HG03196 (cell line): ENCODE measurements at regions not wholly inside any gene's neighbourhood (a gene's known extent, or its start where the extent isn't known, plus 50 kb on each side); places are given as distances from the start of the nearest gene placed in this dataset.
"Not testable (repeated sequence)": the region's sequence is repeated elsewhere in the genome, so short reads cannot be mapped to it uniquely, and the experiment has no call there.

Source experiments
- ATAC-seq: cut with Tn5 transposase; IDR thresholded peaks from one replicate; pipeline ENCODE4 v1.9.1; 2021; ENCODE audit not compliant: unreplicated experiment

DNA sequence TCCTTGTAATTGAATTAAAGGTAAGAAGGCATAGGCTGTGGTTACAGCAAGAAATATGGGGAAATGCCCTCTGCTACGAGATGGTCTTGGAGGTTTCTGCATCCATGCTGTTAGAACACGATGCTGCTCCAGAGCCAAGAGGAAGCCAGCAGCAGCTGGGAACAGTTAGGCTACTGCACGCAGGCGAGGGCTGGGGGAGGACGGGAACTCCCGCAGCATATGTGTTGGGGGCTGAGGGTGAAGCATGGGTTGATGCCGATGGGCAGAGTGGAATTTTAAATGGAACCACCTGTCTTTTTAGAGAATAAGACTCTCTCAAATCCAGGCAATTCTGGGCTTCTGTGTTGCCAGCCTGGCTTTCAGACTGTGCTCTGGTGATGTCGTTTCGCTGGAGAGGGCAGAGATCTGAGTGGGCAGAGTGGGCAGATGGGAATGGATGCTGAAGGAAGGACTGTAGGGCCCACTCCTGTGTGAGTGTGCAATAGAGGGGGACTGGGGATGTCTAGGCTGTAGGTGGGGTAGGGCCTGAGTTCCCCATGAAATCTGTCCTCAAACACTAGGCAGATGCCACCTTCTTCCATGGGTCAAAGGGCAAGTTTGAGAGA is 417.0 kb upstream of the TPM1 start:
- ATAC-seq, result peak; percentile 9

DNA sequence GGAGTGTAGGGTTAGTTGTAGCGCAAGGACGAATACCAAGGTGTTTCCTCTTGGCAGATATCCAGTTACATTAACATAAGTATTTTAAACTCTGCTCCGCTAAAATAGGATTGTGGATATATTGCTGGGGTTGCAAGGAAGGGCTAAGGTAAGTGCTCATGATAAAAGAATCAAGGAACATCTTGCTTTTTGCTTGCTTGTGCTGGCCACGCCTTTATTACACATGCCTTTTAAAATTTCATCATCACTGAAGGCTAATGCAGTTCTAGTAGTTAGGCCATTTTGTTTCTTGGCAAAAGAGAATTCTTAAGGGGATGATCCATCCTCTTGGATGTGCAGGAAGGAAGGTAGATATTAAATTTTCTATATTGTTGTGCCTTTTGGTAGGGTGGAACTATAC is 415.6 kb upstream of the TPM1 start:
- ATAC-seq, result no peak

DNA sequence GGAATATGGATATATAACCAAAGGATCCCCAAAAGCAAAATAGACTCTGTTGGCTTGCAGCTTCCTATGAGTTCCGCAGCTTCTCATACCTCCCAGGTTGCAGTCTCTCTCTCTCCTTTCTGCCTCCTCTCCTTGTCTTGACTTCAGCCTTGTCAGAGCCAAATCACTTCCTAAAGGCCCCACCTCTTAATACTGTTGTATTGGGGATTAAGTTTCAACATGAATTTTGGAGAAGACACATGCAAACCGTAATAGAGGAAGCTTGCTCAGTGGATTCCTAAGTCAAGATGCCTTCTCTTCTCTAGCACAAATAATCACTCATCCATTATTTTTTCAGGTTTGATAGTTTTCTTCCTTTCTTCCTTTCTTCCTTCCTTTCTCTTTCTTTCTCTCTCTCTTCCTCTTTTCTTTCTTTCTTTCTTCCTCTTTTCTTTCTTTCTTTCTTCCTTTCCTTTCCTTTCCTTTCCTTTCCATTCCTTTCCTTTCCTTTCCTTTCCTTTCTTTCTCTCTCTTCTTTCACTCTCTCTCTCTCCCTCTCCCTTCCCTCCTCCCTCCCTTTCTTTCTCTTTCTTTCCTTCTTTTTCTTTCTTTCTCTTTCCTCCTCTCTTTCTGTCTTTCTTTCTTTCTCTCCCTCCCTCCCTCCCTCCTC is 411.3 kb upstream of the TPM1 start:
- no peak for ATAC-seq

DNA sequence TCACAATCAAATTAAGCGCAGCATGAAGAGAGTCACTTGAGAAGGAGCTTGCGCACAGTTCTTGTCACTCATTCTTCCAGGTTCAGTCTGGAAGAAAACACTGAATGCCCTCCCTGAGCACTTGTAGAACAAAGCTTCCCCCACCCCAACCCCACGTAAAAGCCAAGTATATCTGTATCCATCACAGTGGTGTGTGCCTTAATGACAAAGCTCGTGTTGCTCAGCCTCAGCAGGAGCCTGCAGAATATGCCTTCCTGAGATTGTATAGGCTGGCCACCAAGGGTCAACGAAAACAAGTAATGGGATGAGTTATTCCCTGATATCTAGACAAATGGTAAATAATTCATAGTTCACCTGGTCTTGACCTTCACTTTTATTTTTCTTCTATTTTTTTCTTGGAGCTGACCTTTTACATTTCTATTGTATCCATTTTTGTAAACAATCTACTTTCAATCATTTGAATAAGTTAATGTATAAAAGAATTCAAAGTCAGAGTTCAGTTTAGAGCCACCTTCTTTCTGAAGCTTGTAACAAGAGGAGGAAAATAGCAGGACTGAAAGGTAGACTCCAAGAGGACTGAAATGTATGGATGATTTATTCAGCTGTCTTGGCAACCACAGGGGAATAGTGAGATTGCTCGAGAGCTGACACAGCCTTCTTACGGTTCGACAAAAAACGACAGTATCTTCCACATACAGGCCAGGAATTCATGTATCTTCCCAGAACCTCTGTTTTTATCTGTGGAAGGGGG is 405.5 kb upstream of the TPM1 start:
- no peak for ATAC-seq

DNA sequence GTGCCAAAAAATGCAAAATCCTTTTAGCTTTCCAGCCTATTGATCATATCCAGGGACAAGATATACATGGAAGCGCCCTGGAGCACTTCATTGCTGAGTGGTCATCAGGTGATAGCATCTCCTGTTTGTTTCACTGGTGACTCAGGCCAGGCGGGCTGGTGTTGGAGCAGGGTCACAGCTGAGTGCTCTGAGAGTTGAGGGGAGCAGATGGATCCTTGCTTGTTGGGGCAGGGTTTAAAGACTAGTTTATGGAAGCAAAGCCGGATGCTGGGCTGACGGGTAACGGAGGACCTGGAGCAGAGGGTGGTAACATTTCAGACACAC is 405.0 kb upstream of the TPM1 start:
- no peak for ATAC-seq

DNA sequence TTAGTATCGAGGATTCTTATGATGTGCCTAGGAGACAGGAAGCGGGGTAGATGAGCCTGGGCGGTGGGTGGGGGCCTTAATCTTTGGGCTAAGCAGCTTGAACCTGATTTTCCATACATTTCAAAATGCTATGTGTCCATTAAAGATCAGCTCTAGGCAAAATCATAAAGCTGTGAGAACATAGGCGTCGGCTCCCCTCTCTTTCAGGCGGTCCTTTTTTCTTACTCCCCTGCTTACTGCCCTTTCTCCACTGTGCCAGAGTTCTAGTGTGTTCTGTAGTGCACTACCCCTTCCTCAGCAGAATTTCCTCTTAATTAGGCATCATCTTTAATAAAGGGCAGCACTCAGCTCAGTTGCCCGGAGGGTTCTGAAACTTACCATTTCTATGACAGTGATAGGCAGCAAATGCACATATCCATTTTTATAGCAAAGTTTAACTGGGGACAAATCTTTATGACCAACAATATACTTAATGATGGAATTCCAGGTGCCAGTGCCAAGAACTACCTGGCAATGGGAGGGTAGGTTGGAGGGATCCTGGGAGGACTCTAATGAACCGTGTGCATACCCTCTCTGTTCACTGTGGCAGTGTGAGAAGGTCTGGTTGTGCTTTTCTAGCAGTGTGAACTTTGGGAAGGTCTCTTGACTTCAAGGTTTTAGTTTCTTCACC is 404.5 kb upstream of the TPM1 start:
- ATAC-seq, result no peak

DNA sequence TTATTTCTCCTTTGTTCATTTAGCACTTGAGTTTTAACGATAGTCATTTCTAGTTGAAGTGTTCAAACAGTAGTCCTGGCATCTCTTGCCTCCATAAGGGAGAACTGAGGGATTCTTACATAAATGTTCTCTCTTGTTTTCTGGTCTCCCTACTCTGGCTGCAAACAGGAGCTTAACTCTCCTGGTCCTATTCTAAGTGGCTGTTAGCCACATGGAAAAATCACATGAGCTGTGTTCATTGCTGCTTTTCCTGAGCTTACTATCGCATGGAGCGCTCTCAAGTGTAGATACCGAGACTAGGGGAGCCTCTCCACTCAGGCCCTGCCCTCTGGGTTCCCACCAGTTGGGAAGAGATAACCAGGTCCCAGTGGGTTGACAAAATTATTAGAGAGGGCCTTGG is 403.1 kb upstream of the TPM1 start:
- no peak for ATAC-seq

DNA sequence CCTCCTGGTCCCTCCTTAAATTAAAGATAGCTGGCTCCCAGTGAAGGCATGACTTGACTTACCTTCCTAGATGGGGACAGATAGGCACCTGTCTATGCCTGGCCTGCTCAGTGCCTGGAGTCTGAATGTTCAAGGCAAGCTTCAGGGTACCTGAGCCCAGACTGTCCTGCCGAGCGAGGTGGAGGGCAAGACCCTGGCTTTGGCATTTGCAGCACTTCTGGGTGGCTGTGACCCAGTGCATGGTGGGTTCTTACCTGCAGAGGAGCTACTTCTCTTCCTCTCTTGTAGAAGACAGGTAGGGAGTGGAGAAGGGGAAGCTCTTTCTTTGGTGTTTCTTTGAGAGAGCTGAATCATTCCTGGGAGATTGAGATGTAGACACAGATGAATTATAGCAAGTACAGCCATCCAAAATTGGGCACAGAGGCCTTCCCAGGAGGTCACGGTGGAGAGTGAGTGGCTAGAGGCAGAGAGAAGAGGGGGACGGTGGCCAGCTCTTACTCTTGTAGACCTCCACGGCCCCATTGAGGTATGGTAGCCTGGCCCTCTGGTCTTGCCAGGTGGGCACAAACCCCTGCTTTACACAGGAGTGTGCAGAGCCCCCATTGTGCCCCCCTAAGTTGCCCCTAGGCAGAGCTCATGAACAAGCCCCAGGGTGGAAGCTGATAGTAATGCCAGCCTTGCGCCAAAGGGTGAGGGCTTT is 402.5 kb upstream of the TPM1 start:
- ATAC-seq, result no peak

DNA sequence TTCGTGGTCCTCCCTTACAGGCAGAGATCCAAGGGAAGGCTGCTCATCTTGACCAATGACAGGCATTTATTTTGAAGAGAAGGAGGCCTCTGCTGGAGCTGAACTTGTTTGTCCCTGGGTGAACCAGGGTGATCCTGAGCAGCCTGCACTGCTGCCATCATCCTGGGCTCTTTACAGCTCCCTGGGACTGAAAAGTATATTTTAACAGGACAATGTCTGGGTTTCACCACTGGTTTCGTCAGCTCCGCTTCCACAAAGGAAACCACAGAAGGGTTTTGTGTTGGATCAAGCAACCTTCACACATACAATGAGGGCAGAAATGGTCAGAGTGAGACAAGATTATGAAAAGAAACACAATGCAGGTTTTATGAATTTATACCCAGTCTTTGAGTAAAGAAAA is 400.7 kb upstream of the TPM1 start:
- no peak for ATAC-seq

DNA sequence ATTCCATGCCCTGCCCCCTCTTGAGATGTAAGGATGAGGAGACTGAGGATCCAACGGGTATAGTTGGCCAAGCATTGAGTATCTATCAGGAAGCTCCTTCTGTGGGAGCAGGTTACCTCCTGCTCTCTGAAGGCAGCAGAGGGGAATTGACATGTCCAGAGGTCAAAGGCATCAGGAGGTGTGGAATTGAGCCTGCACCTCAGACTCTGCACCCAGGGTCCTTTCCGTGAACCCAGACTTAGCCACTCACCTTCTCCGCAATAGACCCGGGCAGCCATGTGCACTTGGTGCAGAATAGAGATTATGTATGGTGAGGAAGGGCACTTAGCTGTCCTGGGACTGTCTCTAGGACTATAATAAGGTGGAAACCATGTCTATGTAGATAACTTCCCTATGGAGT is 399.0 kb upstream of the TPM1 start:
- ATAC-seq, result no peak

DNA sequence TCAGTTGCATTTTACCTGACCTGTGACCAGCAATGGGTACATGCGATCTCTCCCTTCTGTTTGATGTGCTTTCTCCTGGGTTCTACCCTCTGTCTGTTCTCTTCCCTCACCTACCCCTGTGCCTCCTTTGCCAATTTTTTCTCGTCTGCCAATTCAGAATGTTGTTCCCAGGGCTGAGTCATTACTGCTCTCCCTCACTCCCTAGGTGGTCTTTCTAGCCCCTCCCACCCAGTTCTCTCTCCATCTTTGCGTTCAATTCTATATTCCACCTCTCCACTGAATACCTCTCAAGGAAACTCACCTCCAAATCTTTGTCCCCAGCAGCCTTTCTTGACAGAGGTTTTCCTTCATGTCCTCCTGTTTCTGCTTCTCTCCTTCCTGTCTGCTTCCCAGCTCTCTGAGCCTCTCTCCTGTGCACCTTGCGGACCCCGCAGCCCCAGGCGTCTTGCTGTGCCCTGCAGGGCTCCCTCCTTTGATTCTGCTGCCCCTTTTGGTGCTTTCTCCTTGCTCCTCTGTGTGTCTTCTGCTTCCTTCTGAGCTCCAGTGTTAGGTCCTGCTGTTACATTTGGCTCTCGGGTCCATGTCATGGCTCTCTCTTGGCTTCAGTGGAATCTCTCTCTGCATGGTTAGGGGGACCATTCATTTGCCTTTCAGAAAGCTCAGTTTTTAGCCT is 398.2 kb upstream of the TPM1 start:
- no peak for ATAC-seq

DNA sequence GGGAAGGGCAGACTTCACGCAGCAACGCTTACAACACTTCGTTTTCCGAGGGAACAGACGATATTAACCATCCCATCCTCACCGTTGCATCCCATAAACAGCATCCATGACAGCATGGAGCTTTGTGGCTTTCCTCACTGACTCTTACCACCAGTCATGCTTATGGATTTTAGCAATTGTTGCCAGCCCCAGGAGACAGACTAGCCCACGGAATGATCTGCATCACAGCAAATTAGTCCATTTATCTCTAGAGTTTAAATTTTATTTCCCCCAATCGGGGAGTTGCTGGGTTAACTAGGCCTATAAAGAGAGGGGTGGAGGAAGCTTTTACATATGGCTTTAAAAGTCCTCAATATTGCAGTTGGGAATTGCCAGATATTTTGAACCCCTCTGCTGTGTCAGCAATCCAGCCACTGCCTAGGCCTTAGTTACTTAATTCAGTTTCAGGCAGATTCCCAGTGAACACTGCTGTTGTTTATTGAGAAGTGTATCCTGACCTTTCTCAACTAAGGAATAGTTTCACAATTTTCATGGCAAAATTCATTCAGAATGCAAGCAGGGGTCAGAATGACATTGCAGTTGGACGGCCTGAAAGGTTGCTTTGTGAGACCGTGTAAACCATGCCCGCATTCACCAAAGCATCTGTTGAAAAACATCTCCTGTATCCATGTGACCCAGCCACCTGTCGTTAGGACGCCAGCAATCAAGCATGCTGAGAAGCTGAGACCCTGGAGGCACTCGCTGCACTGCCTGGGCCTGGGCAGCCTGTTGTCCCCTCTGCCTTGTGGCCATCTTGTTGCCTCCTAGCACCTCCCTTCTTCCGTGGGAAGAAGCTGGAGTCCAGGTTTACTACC is 397.4 kb upstream of the TPM1 start:
- ATAC-seq, result no peak

DNA sequence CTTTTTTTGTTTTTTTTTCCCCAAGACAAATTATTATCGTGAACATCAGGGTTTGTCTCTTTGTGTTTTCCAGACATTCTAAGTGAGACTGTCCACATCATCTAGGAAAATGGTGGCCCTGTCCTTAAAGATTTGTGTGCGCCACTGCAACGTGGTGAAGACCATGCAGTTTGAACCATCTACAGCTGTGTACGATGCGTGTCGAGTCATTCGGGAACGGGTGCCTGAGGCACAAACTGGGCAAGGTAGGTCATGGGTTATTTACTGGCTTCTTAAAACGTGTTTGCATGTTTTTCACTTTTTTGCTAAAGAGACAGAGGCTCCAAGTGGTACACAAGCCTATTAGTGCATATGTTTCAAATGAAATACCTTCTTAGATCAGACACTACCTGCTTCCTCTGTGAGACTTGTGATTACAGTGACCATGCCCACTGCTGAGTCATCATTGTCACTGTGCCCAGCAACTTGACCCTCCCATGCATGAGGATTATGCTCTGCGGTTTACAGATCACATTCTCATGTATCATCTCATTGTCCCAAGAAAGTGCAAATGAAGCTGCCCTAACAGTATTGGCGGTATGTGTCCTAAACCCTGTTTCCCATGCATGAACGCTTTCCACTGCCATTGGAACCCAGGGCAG is 395.2 kb upstream of the TPM1 start:
- no peak for ATAC-seq

DNA sequence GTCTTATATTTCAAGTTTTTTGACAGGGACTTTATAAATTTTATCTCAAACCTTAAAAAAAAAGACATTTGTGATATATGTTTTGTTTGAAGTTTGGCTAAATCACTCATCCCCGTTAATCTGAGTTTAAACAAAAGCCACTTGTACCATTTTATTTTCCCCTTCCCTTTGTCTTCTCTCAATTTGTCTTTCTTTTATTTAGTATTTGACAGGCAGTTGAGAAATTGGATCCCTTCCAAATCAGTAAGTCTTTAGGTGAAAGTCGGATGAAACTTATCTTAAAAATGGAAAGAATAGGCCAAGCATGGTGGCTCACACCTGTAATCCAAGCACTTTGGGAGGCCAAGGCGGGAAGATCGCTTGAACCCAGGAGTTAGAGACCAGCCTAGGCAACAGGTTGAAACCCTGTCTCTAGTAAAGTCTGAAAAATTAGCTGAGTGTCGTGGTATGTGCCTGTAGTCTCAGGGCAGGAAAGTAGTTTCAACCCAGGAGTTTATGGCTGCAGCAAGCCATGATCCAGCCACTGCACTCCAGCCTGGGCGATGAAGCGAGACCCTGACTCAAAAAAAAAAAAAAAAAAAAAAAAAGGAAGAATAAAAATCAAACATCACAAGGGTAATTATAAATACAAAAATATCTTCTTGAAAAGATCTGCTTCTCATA is 394.6 kb upstream of the TPM1 start:
- no peak for ATAC-seq

DNA sequence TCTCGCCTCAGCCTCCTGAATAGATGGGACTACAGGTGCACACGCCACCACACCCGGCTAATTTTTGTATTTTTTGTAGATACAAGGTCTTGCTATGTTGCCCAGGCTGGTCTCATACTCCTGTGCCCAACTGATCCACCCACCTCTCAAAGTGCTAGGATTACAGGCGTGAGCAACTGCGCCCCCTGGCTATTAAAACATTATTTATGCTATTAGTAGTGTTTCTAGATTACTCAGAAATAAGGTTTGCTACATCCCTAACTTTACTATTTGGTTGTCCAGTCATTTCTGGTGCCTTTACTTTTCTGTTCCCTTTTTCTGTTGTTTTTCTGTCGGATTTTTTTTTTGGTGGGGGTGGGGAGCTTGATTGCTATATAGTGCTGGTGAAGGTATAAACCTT is 393.6 kb upstream of the TPM1 start:
- ATAC-seq, result no peak

DNA sequence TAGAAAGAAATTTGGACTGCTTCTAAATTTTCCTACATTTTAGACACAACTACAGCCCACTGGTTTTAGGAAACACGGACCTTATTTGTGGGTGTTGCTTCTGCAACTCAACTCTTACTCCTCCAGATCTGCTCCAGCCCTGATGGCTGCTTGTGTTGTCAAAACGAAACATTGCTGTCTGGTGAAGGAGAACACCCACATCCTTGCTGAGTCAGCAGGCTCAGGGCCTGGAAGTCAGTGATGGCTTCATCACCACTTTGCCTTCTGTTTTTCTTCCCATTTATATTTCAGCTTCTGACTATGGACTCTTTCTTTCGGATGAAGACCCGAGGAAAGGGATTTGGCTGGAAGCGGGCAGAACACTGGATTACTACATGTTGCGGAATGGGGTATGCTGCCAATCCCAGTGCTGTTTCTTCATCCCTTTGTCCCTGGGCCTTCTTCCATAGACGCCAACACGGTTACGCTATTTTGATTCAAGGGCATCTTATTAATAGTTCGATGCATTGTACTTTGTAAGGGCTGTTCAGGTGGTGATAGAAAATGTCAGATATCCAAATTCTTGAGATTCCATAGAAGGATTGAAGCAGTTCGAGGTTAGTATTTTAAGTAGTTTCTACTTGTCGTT is 392.6 kb upstream of the TPM1 start:
- ATAC-seq, result peak; percentile 87

DNA sequence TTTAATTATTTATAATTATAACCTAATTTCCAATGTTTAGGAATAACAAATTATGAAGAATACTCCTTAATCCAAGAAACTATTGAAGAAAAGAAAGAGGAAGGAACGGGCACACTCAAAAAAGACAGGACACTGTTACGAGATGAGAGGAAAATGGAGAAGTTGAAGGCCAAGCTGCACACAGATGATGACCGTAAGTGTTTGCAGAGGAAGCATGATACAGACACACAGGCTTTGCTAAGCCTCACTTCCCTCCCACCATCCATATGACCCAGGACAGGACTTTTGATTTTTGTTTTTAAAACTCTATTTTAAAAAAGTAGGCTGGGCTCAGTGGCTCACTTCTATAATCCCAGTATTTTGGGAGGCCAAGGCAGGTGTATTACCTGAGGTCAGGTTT is 389.4 kb upstream of the TPM1 start:
- no peak for ATAC-seq

DNA sequence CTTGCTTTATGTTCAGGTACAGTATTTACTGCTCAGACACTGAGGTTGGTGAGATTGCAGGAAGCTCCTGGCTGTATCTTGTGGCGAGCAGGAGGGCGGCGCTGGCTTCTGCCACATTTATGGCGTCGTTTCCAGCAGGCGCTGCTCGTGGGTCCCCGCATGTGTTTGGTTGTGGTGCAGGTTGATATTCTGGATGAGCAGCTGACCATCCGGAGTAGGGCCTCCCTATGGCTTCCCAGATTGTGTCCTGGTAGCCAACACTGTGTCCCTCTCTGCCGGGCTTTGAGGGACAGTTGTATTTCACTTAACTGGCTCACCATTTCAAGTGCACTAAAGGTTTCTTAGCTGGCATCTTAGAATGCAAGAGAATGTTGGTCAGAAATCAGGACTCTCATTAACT is 386.5 kb upstream of the TPM1 start:
- no peak for ATAC-seq

DNA sequence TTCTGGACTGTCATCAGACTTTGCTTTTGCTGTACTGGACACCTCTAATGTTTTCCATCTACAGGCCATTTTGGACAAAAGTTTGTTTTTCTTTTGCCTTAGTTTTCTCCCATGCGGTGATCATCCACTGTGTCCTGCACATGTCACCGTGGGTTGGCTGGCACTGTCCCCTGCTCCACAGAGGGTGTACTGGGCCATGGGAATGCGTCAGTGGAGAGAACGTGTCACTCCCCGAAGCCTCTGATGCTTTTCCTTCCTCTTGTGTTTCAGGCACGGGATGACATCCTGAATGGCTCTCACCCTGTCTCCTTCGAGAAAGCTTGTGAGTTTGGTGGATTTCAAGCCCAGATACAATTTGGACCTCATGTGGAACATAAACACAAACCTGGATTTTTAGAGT is 385.0 kb upstream of the TPM1 start:
- ATAC-seq, result not testable (repeated sequence)
